H1 (cell line): ENCODE measurements at regions not wholly inside any gene's neighbourhood (a gene's known extent, or its start where the extent isn't known, plus 50 kb on each side); places are given as distances from the start of the nearest gene placed in this dataset.

ENCODE experiments used
- POLR2A ChIP-seq, 2 experiments: IDR thresholded peaks; 1 replicate in 1 of 2; 2 replicates in 1 of 2; pipeline ENCODE4 v1.6.1; 2011; ENCODE audit warnings: low read depth in 2 of 2, low read length in 2 of 2, mild to moderate bottlenecking in 2 of 2; ENCODE audit errors: control extremely low read depth in 1 of 2
- YY1 ChIP-seq: IDR thresholded peaks from 2 replicates; pipeline ENCODE4 v1.6.1; 2011; ENCODE audit warnings: low read depth, mild to moderate bottlenecking, low read length
- TF ChIP-seq, protein P1 (sequence below): IDR thresholded peaks from 2 replicates; pipeline ENCODE4 v1.6.1; 2012; ENCODE audit warnings: low read length, inconsistent platforms

DNA sequence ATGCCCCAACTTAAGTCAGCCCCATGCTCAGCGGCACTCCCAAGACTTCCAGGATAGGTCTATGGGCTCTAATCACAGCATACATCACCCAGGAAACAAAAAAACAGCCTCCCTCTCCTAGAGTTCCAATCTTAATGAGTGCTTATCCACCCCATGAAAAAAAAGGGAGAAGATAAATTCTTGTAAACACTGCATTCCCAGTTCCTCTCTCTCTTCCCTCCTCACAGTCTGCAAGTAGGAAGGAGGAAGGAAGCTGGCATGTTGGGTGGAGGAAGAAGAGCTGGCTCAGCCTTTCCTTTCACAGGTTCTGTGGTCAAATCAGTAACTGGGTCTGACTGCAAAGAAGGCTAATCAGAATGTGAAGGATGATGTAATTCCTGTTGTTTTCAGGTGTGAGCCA is 69.9 kb upstream of the ZC3H11B start:
- TF ChIP-seq POLR2A (IDR thresholded peaks at IDR 0.05; ENCODE audit: control extremely low read depth in 1 of 2, low read depth in 2 of 2, low read length in 2 of 2) (no peak), YY1 (no peak)
- TF ChIP-seq, protein P1, sequence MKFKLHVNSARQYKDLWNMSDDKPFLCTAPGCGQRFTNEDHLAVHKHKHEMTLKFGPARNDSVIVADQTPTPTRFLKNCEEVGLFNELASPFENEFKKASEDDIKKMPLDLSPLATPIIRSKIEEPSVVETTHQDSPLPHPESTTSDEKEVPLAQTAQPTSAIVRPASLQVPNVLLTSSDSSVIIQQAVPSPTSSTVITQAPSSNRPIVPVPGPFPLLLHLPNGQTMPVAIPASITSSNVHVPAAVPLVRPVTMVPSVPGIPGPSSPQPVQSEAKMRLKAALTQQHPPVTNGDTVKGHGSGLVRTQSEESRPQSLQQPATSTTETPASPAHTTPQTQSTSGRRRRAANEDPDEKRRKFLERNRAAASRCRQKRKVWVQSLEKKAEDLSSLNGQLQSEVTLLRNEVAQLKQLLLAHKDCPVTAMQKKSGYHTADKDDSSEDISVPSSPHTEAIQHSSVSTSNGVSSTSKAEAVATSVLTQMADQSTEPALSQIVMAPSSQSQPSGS: no peak
